Effector memory CD8-positive, alpha-beta T cell (primary cell): ENCODE measurements at regions not wholly inside any gene's neighbourhood (a gene's known extent, or its start where the extent isn't known, plus 50 kb on each side); places are given as distances from the start of the nearest gene placed in this dataset.

ENCODE experiments used
- ATAC-seq: fragments of 150-1000 bp; cut with Tn5 transposase; replicated peaks from 2 replicates; pipeline ENCODE4 v1.10.0; 2021; ENCODE audit warnings: mild to moderate bottlenecking, moderate library complexity
- DNase-seq, 3 experiments: peaks; one replicate each; pipeline ENCODE4 v3.0.0; 2021
- H3K27ac Mint-ChIP-seq, 2 donors: one replicate each; pipeline ENCODE4 v1.8.0; 2022; ENCODE audit warnings: mild to moderate bottlenecking in 2 of 2, mixed read lengths in 2 of 2, moderate library complexity in 2 of 2
- H3K27me3 Mint-ChIP-seq, 2 donors: one replicate each; pipeline ENCODE4 v1.8.0; 2022; ENCODE audit warnings: mixed read lengths in 2 of 2
- H3K36me3 Mint-ChIP-seq: one replicate; pipeline ENCODE4 v1.8.0; 2022; ENCODE audit warnings: mild to moderate bottlenecking, moderate library complexity, mixed read lengths; ENCODE audit not compliant: insufficient read depth
- H3K4me1 Mint-ChIP-seq, 2 donors: one replicate each; pipeline ENCODE4 v1.8.0; 2022; ENCODE audit warnings: low read depth in 2 of 2, mixed read lengths in 2 of 2
- H3K4me3 Mint-ChIP-seq, 2 donors: one replicate each; pipeline ENCODE4 v1.8.0; 2022; ENCODE audit warnings: mild to moderate bottlenecking in 2 of 2, mixed read lengths in 2 of 2, moderate library complexity in 2 of 2
- H3K9me3 Mint-ChIP-seq, 2 donors: one replicate each; pipeline ENCODE4 v1.8.0; 2022; ENCODE audit warnings: mixed read lengths in 2 of 2

GRCh38 chr4:157781361-157781760 lies 391.5 kb downstream of the GASK1B start:
- no peak for ATAC-seq
- no peak overlapping the region for H3K27ac Mint-ChIP-seq
- no peaks in the 10 kb centered on the region for H3K36me3 Mint-ChIP-seq
- DNase-seq = no peak
- no peaks in the 10 kb centered on the region for H3K27me3 Mint-ChIP-seq
- no peak overlapping the region for H3K4me3 Mint-ChIP-seq
- no peaks in the 10 kb centered on the region for H3K4me1 Mint-ChIP-seq
- peaks cover 2 to 9% of the 10 kb centered on the region in 2 donors for H3K9me3 Mint-ChIP-seq

DNA sequence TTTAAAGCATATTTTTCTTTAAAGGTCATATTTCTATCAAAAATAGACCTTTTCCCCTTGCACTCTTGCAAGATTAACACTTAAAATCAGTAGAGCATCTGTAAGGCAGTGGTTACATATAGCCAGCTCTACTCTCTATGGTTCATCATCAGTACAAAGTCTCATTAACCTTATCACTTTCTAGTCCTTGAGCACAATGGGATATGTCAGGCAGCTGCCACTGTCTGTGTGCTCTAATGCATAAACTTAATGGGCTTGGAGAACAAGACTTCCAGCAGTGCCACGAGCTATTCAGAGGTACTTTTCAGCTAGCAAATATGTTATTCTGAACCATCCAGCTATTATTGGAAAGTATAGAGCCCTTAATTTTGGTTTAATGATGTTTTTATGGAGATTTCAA lies 393.7 kb downstream of the GASK1B start:
- no peak for ATAC-seq
- no peak for DNase-seq

DNA sequence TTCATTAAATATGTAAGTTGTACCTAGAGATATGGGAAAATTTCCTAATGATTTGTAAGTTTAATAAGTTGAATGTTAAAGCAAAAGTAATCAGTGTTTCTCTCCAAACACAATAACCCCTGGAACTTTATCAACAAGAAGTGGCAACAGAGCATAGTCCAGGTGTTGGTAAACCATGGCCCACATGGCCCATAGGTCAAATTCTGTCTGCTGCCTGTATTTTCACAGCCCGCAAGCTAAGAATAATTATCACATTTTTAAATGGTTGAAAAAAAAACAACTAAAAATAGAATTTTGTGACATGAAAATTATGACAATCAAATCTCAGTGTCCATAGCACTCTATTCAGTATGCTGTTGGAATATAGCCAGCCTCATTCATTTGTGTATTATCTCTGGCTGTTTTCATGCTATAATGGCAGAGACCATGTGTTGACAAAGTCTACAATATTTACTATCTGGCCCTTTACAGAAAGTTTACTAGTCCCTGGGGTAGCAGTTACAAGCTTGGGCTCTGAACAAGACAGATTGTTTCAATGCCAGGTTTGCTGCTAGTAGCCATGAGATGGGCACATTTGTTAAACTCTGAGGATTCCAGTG lies 395.8 kb downstream of the GASK1B start:
- no peaks in the 10 kb centered on the region for H3K36me3 Mint-ChIP-seq
- no peak overlapping the region for H3K4me3 Mint-ChIP-seq
- DNase-seq (no peak), ATAC-seq (no peak)
- no peak overlapping the region for H3K27ac Mint-ChIP-seq
- peaks cover 2 to 16% of the 10 kb centered on the region in 2 donors for H3K9me3 Mint-ChIP-seq
- H3K27me3 Mint-ChIP-seq = no peaks in the 10 kb centered on the region
- H3K4me1 Mint-ChIP-seq = no peaks in the 10 kb centered on the region

More for the DNA sequence above, 393.7 kb downstream of the GASK1B start:
- Mint-ChIP-seq H3K36me3 (no peaks in the 10 kb centered on the region), H3K27ac (no peak overlapping the region), H3K9me3 (peaks cover 2 to 17% of the 10 kb centered on the region in 2 donors), H3K4me1 (no peaks in the 10 kb centered on the region), H3K4me3 (no peak overlapping the region), H3K27me3 (no peaks in the 10 kb centered on the region)

DNA sequence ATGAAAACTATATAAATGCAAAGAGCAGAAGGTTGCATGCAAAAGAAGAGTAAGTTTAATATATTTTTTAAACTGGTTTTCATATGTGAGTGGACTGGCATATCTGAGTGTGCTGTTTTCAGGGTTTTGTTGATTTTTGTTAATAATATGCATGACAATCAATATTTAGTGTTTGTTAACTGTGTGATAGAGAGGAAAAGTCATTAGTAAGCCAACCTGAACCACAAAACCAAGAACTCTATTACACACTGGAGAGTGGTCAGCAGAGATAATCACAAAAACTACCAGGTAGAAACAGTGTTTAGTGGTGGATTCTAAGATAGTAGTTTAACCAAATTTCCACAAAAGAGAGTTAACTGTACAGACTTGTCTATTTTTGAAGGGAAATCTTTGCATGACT lies 396.9 kb downstream of the GASK1B start:
- Mint-ChIP-seq H3K36me3 (no peaks in the 10 kb centered on the region), H3K4me1 (no peaks in the 10 kb centered on the region), H3K27me3 (no peaks in the 10 kb centered on the region), H3K4me3 (no peak overlapping the region), H3K9me3 (peaks cover 3 to 8% of the 10 kb centered on the region in 2 donors), H3K27ac (no peak overlapping the region)
- ATAC-seq (no peak), DNase-seq (no peak)

DNA sequence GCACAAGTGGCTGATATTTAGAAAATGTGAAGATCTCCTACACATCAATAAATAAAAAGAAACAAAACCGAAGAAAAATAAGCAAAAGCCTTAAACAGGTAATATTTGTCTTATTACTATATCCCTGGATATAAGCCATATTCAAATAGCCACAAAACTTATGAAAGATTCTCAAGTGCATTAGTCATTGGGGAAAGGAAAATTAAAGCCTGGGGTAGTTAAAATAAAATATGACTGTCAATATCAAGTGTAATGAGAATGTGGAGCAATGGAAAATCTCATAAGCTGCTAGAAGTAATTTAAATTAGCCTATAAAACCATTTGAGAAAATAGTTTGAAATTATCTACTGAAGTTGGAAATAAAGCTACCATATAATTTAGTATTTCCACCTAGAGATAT lies 399.9 kb downstream of the GASK1B start:
- ATAC-seq (no peak), DNase-seq (no peak)
- no peaks in the 10 kb centered on the region for H3K4me1 Mint-ChIP-seq
- no peaks in the 10 kb centered on the region for H3K27me3 Mint-ChIP-seq
- H3K9me3 Mint-ChIP-seq = peaks cover 5 to 8% of the 10 kb centered on the region in 2 donors
- H3K36me3 Mint-ChIP-seq = no peaks in the 10 kb centered on the region
- no peak overlapping the region for H3K27ac Mint-ChIP-seq
- no peak overlapping the region for H3K4me3 Mint-ChIP-seq

- Mint-ChIP-seq H3K9me3 (peaks cover 0 to 11% of the 10 kb centered on the region in 2 donors), H3K36me3 (no peaks in the 10 kb centered on the region), H3K27me3 (no peaks in the 10 kb centered on the region), H3K27ac (no peak overlapping the region), H3K4me1 (no peaks in the 10 kb centered on the region), H3K4me3 (no peak overlapping the region)
- no peak for ATAC-seq
- DNase-seq = no peak
Measured at GRCh38 chr4:157768419-157768818, 404.4 kb downstream of the GASK1B start.

DNA sequence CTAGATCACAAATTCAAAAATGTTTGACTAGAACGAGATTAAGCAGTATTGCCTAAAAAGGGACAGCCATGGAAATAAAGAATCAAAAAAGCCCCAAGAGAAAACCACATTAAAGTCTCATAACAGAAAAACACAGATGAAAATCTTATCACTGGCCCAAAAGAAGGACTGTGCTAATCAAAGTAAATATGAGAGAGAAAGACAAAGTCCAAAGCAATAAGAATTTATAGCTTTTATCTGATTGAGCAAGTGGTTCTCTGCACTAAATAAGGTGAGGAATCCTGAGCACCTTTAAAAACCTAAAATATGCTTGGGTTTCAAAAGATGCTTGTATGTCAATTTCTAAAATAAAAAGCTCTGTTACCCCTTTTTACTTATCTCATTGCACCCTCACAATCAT lies 409.3 kb downstream of the GASK1B start:
- Mint-ChIP-seq H3K27ac (no peak overlapping the region), H3K9me3 (peaks cover 13 to 14% of the 10 kb centered on the region in 2 donors), H3K36me3 (no peaks in the 10 kb centered on the region), H3K4me3 (no peak overlapping the region), H3K4me1 (no peaks in the 10 kb centered on the region), H3K27me3 (no peaks in the 10 kb centered on the region)
- DNase-seq (no peak), ATAC-seq (no peak)

DNA sequence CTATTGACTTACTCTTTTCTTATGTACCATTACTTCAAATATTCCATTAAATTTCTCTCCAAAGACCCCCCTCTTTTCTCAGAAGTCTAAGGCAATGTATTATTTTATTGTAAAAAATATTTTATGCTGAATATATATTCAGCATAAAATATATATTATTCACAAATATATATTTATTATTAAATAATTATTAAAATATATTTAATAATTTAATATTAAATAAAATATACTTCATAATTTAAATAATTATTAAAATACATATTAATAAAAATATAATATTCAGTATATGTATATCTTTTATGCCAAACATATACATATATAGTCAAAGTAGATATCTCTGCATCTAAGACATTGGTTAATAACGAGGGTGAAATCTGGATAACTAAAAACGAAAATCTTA lies 418.4 kb downstream of the GASK1B start:
- H3K4me1 Mint-ChIP-seq = no peaks in the 10 kb centered on the region
- H3K9me3 Mint-ChIP-seq = peaks cover 10 to 19% of the 10 kb centered on the region in 2 donors
- no peak overlapping the region for H3K4me3 Mint-ChIP-seq
- H3K27me3 Mint-ChIP-seq = no peaks in the 10 kb centered on the region
- no peaks in the 10 kb centered on the region for H3K36me3 Mint-ChIP-seq
- ATAC-seq = no peak
- no peak overlapping the region for H3K27ac Mint-ChIP-seq
- DNase-seq = no peak

DNA sequence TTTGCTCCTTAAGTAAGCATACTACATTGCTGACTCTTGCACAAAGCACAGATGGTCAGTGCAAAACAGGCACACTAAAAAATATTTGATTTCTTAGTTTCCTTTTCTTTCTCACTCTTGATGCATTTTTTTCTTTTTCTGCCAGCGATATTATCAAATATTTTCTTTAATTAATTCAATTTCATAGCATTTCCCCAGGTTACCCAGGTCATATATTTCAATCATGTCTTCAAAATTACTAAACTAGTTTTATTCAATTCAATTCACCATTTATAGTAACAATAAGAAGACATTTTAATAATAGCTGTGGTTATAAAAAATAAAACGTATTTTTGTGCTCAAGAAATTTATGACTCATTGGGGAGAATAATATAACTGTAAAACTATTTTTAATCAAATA lies 421.2 kb downstream of the GASK1B start:
- no peak overlapping the region for H3K27ac Mint-ChIP-seq
- ATAC-seq (no peak), DNase-seq (no peak)
- no peaks in the 10 kb centered on the region for H3K36me3 Mint-ChIP-seq
- peaks cover 0 to 6% of the 10 kb centered on the region in 2 donors for H3K9me3 Mint-ChIP-seq
- H3K4me1 Mint-ChIP-seq = no peaks in the 10 kb centered on the region
- H3K27me3 Mint-ChIP-seq = no peaks in the 10 kb centered on the region
- H3K4me3 Mint-ChIP-seq = no peak overlapping the region

GRCh38 chr4:157741642-157742041 lies 431.2 kb downstream of the GASK1B start:
- no peaks in the 10 kb centered on the region for H3K27me3 Mint-ChIP-seq
- DNase-seq (no peak), ATAC-seq (no peak)
- no peaks in the 10 kb centered on the region for H3K36me3 Mint-ChIP-seq
- H3K9me3 Mint-ChIP-seq = peaks cover 7 to 10% of the 10 kb centered on the region in 2 donors
- H3K4me3 Mint-ChIP-seq = no peak overlapping the region
- H3K4me1 Mint-ChIP-seq = no peaks in the 10 kb centered on the region
- no peak overlapping the region for H3K27ac Mint-ChIP-seq

DNA sequence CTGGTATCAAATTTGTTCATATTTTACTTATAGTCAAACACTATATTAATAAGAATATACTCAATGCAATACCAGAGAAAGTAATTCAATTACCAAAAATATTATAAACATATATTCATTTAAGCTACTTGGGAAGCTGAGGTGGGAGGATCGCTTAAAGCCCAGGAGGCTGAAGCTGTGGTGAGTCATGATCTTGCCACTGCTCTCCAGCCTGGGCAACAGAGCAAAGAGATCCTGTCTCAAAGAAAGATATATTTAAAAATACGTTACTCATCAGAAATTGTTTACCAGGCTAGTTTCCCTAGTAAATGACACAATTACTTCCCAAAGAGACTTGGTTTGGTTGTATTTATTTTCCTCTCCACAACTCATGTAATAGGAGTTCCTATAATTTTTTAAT lies 433.6 kb downstream of the GASK1B start:
- no peak overlapping the region for H3K27ac Mint-ChIP-seq
- H3K27me3 Mint-ChIP-seq = no peaks in the 10 kb centered on the region
- no peaks in the 10 kb centered on the region for H3K4me1 Mint-ChIP-seq
- ATAC-seq (no peak), DNase-seq (no peak)
- no peak overlapping the region for H3K4me3 Mint-ChIP-seq
- no peaks in the 10 kb centered on the region for H3K36me3 Mint-ChIP-seq
- peaks cover 7% of the 10 kb centered on the region in 2 donors for H3K9me3 Mint-ChIP-seq

DNA sequence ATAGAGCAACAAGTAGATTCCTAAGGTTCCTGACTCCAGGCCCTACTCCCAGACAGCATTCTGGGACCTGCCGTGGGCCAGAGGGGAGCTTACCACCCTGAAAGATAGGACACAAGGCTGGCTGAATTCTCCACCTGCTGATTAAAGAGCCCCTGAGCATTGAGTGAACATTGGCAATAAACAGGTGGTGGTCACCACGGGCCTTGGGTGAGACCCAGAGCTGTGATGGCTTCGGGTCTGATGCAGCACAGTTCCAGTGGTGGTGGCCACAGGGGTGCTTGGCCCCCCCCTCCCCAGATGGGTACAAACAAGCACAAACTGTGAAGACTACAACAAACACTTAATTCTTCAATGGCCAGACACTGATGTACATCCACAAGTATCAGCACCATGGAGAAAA lies 444.6 kb downstream of the GASK1B start:
- DNase-seq = no peak
- Mint-ChIP-seq H3K9me3 (peaks cover 11 to 27% of the 10 kb centered on the region in 2 donors), H3K4me1 (no peaks in the 10 kb centered on the region), H3K27me3 (no peaks in the 10 kb centered on the region), H3K27ac (no peak overlapping the region), H3K4me3 (no peak overlapping the region), H3K36me3 (no peaks in the 10 kb centered on the region)
- ATAC-seq = no peak

DNA sequence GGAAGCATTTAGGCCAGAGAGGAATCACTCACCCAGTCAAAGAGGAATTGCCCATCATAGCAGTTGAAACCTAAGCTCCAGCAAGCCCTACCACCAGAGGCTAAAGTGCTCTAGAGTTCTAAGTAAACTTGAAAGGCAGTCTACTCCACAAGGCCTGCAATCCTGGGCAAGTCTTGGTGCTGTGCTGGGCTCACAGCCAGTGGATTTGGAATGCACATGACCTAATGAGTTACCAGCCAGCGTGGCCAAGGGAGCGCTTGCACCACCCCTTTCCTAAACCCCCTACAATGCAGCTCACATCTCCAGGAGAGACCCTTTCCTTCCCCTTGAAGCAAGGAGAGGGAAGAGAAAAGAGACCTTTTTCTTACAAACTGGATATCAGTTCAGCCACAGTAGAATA lies 445.7 kb downstream of the GASK1B start:
- Mint-ChIP-seq H3K4me3 (no peak overlapping the region), H3K4me1 (no peaks in the 10 kb centered on the region)
- ATAC-seq = no peak

GRCh38 chr4:157722146-157722545 lies 450.7 kb downstream of the GASK1B start:
- DNase-seq (no peak), ATAC-seq (no peak)
- Mint-ChIP-seq H3K27ac (no peak overlapping the region), H3K36me3 (no peaks in the 10 kb centered on the region), H3K4me1 (no peaks in the 10 kb centered on the region), H3K9me3 (peaks cover 14 to 16% of the 10 kb centered on the region in 2 donors), H3K27me3 (no peaks in the 10 kb centered on the region), H3K4me3 (no peak overlapping the region)

More for the DNA sequence above, 445.7 kb downstream of the GASK1B start:
- no peaks in the 10 kb centered on the region for H3K36me3 Mint-ChIP-seq
- peaks cover 14 to 27% of the 10 kb centered on the region in 2 donors for H3K9me3 Mint-ChIP-seq
- DNase-seq = no peak
- no peaks in the 10 kb centered on the region for H3K27me3 Mint-ChIP-seq
- H3K27ac Mint-ChIP-seq = no peak overlapping the region

DNA sequence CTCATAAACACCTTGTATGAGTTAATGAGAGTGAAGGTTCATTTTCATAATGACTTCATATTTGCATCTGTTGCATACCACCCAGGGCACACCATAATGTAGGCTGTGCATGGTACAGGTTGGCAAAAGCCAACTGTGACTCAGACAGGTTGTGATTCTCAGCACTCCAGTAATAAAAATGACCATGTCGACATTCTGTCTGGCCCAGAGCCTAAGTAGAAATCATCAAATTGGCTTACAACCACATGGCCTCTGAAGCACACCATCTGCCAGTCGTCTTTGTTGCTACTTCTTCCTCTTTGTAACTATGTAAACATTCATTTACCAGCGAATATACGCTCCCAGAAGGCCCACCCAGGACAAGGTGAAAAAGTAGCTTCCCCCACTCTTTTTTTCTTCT lies 459.5 kb downstream of the GASK1B start:
- H3K4me3 Mint-ChIP-seq = no peak overlapping the region
- DNase-seq (no peak), ATAC-seq (no peak)
- H3K9me3 Mint-ChIP-seq = peaks cover 0 to 8% of the 10 kb centered on the region in 2 donors
- no peak overlapping the region for H3K27ac Mint-ChIP-seq
- no peaks in the 10 kb centered on the region for H3K4me1 Mint-ChIP-seq
- no peaks in the 10 kb centered on the region for H3K27me3 Mint-ChIP-seq
- no peaks in the 10 kb centered on the region for H3K36me3 Mint-ChIP-seq
